ENCODE measurements at regions not wholly inside any gene's neighbourhood (a gene's known extent, or its start where the extent isn't known, plus 50 kb on each side); places are given as distances from the start of the nearest gene placed in this dataset.
"Not testable (repeated sequence)": the region's sequence is repeated elsewhere in the genome, so short reads cannot be mapped to it uniquely, and the experiment has no call there.

DNA sequence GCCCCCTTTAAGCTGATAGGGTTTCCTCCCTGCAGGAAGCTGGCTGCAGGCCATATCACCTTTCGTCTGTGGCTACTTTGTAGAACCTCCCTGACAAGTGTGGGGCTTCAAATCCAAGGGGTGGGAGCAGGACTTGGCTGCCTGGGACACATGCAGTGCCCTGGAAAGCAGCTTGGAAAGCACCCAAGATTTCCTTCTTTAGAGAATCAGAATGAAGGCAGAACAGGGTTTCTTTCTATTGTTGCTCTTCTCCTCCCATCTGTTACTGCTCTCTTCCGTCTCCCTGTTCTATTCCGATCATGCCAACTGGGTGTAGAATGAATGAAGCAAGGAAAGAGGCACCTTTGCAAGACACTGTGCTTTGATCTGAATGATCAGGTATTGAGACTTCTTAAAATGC lies 282.2 kb downstream of the MED10 start:
- ATAC-seq: no peak
- DNase-seq: no peak
- TF ChIP-seq, protein P1, sequence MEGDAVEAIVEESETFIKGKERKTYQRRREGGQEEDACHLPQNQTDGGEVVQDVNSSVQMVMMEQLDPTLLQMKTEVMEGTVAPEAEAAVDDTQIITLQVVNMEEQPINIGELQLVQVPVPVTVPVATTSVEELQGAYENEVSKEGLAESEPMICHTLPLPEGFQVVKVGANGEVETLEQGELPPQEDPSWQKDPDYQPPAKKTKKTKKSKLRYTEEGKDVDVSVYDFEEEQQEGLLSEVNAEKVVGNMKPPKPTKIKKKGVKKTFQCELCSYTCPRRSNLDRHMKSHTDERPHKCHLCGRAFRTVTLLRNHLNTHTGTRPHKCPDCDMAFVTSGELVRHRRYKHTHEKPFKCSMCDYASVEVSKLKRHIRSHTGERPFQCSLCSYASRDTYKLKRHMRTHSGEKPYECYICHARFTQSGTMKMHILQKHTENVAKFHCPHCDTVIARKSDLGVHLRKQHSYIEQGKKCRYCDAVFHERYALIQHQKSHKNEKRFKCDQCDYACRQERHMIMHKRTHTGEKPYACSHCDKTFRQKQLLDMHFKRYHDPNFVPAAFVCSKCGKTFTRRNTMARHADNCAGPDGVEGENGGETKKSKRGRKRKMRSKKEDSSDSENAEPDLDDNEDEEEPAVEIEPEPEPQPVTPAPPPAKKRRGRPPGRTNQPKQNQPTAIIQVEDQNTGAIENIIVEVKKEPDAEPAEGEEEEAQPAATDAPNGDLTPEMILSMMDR (IDR thresholded peaks at IDR 0.05): no peak
- Histone ChIP-seq H3K9me3 (no peaks in the 10 kb centered on the region), H3K4me3 (no peak overlapping the region), H3K4me1 (no peaks in the 10 kb centered on the region), H3K36me3 (no peaks in the 10 kb centered on the region), H3K27ac (no peak overlapping the region), H3K27me3 (no peaks in the 10 kb centered on the region)
- intact Hi-C loops (cut with DNase I): no loop called here
- no peak for FAIRE-seq
- WGBS, 2 donors: 43 to 57% methylated on average over 3 of the region's 3 CpGs

DNA sequence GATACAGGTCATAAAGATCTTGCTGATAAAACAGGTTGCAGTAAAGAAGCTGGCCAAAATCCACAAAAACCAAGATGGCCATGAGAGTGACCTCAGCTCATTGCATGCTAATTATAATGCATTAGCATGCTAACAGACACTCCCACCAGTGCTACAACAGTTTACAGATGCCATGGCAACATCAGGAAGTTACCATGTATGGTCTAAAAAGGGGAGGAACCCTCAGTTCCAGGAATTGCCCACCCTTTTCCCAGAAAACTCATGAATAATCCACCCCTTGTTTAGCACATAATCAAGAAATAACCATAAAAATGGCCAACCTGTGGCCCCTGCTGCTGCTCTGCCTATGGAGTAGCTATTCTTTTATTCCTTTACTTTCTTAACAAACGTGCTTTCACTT lies 284.2 kb downstream of the MED10 start:
- H3K4me3 ChIP-seq; H3K36me3 ChIP-seq; H3K4me1 ChIP-seq; H3K9me3 ChIP-seq; ATAC-seq; DNase-seq; H3K27ac ChIP-seq; intact Hi-C loops (cut with DNase I); FAIRE-seq; H3K27me3 ChIP-seq: not testable (repeated sequence)
- 31 to 33% methylated on average over 1 of the region's 1 CpG for WGBS, 2 donors

DNA sequence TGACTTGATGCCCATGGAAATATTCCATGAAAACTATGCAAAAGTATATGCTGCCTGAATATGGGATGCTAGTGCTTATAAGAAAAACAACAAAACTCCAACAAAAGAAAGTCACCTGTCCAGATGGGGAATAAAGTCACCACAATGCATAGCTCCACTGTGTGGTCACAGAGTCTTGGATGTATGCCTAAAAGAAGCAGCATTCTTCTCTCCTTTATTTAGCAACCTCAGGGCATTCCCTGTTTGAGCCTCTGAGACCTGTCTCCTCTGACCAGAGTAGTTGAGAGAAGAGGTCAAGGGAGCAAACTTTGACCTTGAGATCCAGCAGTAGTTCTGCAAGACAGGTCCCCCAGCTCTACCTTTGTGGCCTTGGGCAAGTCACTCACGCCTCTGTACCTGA lies 287.5 kb downstream of the MED10 start:
- no peak for DNase-seq
- H3K27ac ChIP-seq: no peak overlapping the region
- 55 to 67% methylated on average over 1 of the region's 1 CpG for WGBS, 2 donors

DNA sequence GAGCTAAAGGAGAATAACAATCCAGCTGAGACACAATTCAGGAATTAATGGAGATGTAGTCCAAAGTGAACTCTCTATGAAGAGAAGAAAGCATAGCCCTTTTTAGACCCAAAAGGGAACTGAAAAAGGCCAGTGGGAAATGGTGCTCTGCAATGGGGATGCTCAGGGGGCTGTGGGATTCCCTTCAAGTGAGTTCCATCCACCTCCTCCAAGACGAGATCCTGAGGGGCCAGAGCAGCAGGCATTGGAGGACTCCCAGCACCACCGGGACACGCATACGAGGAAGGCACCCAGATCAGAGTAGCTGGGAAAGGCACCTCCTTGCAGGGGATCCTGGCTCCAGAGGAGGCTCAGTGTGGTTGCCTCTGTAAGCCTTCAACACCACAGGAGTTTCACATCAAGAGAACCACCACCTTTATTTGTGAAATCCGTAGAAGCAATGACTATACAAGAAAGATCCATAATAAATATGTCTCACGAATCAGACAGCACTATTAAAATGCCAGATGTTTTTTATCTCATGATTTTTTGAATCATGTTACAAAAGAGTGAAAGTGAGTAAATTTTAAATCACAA lies 288.2 kb downstream of the MED10 start:
- DNase-seq (no peak), ATAC-seq (no peak), FAIRE-seq (no peak)
- Histone ChIP-seq H3K36me3 (no peaks in the 10 kb centered on the region), H3K9me3 (no peaks in the 10 kb centered on the region), H3K27me3 (no peaks in the 10 kb centered on the region), H3K4me1 (no peaks in the 10 kb centered on the region), H3K4me3 (no peak overlapping the region), H3K27ac (no peak overlapping the region)
- TF ChIP-seq, protein P1 (IDR thresholded peaks at IDR 0.05): no peak
- intact Hi-C loops (cut with DNase I): no loop called here
- 58% methylated on average over 6 of the region's 6 CpGs for WGBS, 2 donors

More for the DNA sequence above, 287.5 kb downstream of the MED10 start:
- Histone ChIP-seq H3K4me1 (no peaks in the 10 kb centered on the region), H3K36me3 (no peaks in the 10 kb centered on the region), H3K27me3 (no peaks in the 10 kb centered on the region), H3K9me3 (no peaks in the 10 kb centered on the region), H3K4me3 (no peak overlapping the region)
- intact Hi-C loops (cut with DNase I): no loop called here
- no peak for ATAC-seq
- no peak for FAIRE-seq
- TF ChIP-seq, protein P1 (IDR thresholded peaks at IDR 0.05): no peak

DNA sequence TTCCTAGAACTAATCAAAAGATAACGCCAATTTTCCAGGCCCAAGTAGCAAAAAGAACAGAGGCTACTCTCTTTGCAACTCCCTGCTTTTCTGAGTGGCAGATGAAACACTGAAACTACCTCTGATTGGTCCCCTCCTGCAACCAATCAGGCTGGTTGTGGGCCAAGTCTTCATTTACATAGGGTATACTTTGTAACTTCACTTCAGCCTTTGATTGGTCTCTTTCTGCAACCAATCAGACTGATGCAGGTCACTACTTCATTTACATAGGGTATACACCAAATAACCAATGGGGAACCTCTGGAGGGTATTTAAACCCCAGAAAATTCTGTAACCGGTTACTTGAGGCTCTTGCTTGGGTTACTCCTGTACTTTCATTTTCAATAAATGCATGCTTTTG lies 289.6 kb downstream of the MED10 start:
- Histone ChIP-seq H3K9me3 (no peaks in the 10 kb centered on the region), H3K4me3 (no peak overlapping the region), H3K27me3 (no peaks in the 10 kb centered on the region), H3K27ac (no peak overlapping the region), H3K36me3 (no peaks in the 10 kb centered on the region), H3K4me1 (no peaks in the 10 kb centered on the region)
- intact Hi-C loops (cut with DNase I): no loop called here
- FAIRE-seq (no peak), ATAC-seq (no peak), DNase-seq (no peak)
- 55 to 83% methylated on average over 2 of the region's 2 CpGs for WGBS, 2 donors
- TF ChIP-seq, protein P1 (IDR thresholded peaks at IDR 0.05): no peak
